HL-60/S4 treated with retinoic acid at 250 ng/mL for 4 days and 3 days (cell line): ENCODE measurements at regions not wholly inside any gene's neighbourhood (a gene's known extent, or its start where the extent isn't known, plus 50 kb on each side); places are given as distances from the start of the nearest gene placed in this dataset.

Experiments used
- in situ Hi-C: fragments of 300-500 bp; cut with MboI; formaldehyde crosslinking; loops from 2 replicates; pipeline ENCODE4 v1.7.0; 2022; ENCODE audit warnings: low sequenced_read_pairs

DNA sequence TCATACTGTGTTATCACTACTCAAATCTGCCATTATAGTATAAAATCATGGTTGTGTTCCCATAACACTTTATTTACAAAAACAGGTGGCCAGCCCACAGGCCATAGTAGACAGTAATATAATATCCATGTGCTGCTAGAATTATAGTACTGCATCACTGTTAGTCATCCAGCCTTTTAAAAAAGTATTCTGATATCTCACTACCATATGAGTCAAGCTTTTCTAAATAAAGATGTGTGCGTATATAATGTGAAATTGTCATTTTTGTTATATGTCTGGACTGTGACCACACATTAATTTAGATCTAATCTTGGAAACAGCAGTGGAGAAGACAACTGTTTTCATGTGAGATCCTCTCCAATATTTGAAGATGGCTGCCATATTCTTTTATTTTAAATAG lies 1049.1 kb upstream of the GOT2 start:
- in situ Hi-C loops: no loop called here

DNA sequence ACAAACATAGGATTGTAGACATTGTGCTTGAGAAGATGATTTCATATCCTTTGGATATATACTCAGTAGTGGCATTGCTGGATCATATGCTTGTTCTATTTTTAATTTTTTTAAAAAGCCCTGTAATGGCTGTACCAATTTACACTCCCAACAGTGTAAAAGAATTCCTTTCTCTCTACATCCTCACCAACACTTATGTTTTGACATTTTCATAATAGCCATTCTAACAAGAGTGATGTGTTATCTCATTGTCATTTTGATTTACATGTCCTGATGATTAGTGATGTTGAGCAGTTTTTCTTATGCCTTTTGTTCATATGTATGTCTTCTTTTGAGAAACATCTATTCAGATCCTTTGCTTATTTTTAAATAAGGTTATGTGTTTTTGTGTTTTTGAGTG lies 1039.2 kb upstream of the GOT2 start:
- in situ Hi-C loops: no loop called here

DNA sequence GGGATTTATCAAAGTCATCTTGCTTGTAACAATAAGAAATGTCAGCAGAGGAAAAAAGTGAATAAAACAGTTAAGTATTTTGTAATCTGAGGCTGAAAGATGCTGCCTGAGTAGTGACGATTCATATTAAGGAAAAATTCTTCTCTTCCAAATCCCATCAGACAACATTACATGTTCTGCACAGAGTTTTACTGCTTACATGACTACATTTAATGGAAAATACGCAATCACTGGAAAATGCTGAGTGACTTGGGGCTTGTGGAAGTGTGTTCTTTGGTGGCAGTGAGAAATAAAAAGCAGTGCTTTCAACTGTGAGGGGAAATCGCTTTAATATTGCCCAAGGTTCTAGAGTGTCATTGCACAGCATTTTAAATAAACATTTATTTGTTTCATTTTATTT lies 1025.2 kb upstream of the GOT2 start:
- in situ Hi-C loops: no loop called here

DNA sequence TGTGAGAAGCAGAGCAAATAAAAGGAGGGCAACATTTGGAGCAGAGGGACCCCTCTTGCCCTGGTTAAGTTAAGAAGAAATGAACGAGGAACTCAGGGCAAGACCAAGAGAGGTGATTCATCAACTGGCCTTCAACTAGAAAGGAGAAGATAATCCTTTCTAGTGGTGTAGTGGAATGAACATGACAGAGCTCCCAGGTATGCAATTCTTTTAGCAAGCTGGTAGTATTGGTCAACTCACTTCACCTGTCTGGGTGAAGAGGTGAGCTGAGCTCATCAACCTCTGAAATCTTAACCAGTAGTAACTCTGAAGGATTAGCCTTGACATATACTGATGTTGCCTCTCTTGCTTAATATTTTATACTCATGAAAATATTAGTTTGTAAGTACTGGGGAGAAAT lies 1024.7 kb upstream of the GOT2 start:
- in situ Hi-C loops: no loop called here

DNA sequence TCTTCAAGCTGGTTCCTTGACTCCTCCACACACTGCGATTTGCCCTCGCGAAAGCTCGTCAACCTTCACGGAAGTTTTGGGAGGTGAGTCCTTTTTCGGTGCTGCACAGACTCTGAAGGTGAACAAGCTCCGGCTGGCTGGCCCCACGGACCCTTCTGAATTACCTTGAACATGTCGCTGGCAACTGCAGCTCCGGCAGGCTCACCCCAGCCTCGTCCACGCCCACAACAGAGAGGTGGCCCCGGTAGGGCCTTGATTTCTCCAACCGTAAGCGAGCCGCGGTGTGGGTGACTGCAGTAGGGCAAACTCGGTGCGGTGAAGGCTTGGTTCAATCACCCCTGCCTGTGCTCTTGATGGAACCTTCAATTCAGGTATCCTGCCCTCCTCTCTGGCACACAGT lies 1020.7 kb upstream of the GOT2 start:
- in situ Hi-C loops: no loop called here

DNA sequence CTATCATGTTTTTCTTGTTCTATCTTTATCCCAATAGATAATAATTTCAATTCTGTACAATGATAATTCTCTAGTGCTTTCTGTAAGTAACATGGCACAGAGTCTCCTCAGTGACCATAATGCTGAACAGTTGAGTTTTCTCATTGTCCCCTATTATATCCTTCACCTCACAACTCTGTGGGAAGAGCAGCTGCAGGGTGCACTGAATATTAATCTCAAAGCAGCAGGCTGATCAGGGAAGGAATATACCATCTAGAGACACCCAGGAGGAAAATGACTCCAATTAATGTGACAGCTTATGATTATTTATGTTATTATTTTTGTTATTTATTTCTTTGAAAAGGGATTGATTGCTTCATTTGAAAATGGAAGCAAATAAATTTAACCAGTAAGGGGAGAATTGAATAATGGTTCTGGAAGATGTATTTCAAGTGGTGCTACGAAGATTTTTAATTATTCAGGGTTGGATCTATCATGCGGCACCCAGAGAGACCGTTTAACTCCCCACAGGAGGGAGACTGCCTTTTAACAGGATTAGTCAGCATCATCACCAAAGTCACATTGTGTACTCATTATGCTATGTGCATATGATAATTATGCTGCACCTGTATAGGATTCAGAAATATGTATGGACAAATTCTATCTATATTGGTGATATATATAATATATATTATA lies 1015.7 kb upstream of the GOT2 start:
- in situ Hi-C loops: no loop called here

DNA sequence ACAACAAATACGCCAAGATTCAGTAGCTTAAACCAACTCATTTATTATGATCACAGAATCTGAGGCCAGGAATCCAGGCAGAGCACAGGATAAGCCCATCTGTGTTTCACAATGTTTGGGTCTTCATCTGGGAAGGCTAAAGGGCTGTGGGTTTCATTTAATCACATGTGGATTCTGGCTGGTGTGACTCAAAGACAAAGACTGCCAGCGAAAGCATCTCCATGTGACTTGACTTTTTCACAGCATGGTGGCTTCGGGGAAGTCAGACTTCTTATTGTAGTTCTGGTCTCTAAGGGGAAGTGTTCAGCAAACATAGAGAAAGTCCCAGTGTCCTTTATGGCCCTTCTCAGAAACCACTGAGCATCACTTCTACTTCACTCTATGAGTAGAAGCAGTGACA lies 1014.4 kb upstream of the GOT2 start:
- in situ Hi-C loops: no loop called here

DNA sequence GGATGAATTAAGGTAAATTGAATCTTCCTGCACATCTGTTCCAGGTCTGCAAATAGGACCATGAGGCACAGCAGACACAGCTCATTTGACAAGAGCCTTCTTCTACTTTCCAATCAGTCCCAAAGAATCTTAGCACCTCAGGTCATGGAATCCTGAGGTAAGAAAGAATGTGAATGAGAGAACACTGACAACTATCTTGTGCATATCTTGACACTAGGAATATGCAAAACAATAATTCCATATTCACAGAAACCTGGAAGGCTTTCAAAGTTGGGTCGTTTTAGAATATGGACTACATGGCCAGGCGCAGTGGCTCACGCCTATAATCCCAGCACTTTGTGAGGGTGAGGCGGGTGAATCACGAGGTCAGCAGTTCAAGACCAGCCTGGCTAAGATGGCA lies 1009.4 kb upstream of the GOT2 start:
- in situ Hi-C loops: no loop called here

DNA sequence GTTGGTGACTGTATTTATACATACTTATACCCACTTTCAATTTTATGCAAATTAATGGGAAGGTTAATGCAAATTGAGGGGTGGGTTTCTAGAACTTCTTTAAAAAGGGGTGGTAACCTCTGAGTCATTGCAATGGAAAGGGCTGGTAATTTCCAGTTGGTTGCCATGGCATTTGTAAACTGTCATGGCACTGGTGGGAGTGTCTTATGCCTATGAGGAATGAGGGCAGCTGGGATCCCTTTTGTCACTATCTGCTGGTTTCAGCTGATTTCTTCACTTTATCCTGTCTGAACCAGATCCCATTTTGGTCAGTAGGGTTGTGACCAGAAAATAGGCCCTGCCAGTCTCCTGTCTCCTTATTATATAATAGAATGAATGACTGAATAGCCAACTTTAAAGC lies 1006.7 kb upstream of the GOT2 start:
- in situ Hi-C loops: no loop called here

DNA sequence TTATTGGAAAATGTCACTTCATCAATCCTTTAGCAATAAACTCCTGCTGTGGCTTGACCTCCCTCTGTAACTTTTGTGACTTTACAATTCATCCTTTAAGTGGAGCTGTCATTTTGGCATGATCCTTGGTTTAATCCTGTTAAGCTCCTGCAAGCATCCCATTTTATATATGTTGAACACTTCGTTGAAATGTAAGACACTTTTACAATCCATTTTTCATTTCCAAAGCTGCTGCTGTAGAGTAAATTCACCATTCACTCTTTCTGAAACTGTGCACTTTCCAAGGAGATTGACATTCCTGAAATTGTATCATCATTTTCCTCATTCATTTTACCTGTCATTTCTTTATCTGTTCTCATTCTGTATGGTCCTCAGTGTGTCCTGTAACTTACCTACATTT lies 1003.2 kb upstream of the GOT2 start:
- in situ Hi-C loops: no loop called here

DNA sequence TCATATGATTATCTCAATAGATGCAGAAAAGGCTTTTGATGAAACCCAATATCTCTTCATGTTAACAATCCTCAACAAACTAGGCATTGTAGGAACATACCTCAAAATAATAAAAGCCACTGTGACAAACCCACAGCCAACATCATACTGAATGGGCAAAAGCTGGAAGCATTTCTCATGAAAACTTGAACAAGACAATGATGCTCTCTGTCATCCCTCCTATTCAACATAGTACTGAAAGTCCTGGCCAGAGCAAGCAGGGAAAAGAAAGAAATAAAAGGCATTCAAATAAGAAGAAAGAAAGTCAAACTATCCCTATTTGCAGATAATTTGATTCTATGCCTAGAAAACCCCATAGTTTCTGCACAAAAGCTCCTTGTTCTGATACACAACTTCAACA lies 999.2 kb upstream of the GOT2 start:
- in situ Hi-C loops: no loop called here

DNA sequence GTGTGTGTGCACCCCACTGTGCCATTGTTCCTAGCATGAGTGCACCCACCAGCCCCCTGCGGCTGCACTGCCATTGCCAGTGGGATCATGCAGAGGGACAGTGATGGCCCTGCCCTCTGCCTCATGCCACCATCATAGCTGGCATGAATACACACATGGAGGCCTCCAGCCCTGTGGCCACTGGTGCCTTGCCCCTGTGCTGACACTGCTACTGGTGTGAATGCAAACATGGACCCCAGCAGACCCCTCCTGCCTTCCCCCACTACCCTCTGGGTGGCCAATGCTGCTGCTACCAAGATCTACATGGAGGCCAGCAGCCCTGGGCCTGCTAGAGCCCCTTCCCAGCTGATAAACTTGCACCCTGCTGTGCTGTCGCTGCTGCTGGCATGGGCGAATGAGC lies 995.5 kb upstream of the GOT2 start:
- in situ Hi-C loops: no loop called here

DNA sequence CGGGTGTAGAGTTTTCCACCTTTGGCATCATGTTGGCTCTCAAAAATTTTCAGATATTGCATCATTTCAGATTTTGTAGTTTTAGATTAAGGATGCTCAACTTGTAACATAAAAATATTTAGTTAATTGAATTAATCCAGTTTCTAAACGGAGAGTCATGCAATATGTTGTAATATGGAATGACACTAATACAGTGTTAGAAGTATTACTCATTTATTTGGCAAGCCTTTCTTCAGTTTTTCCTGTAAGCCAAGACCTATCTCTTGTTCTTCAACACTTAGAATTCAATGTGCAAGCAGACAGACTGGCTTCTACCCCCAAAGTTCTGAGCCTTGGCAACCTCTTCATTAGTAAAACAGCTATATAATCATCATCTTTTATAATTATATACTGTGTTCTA lies 985.0 kb upstream of the GOT2 start:
- in situ Hi-C loops: no loop called here

DNA sequence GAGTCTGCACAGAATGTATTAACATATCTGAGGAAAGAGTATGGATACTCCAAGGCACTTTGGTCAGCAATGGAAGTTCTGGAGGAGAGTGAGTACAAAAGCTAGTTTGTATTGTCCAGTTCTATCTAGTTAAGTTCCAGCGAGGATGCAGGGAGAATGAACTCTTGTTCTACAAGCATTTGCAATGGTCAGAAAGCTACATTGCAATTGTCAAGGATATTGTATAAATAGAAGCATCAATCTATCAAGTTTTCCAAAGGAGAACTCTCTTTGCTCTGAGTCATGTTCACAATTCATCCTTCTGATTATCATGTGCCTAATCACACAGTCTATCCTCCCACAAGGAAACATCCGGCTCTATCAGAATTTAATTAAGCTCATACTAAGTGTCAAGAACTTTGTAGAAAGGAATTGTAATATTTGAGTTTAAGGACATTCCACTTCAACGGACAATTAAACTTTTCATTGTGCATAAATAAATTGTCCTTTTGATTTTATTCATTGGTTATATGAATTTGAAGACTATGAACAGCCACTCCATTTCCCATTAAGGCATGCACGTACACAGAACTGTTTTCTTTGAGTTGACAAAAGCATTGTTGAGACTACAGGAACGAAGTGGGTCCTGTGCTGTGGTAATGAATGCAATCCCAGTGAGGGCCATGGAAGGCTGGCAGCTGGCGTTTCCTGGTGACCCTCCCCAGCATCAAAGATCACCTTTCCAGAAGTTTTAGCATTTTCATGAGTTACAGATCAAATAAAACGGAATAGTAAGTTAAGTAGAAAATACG lies 973.5 kb upstream of the GOT2 start:
- in situ Hi-C loops: no loop called here

DNA sequence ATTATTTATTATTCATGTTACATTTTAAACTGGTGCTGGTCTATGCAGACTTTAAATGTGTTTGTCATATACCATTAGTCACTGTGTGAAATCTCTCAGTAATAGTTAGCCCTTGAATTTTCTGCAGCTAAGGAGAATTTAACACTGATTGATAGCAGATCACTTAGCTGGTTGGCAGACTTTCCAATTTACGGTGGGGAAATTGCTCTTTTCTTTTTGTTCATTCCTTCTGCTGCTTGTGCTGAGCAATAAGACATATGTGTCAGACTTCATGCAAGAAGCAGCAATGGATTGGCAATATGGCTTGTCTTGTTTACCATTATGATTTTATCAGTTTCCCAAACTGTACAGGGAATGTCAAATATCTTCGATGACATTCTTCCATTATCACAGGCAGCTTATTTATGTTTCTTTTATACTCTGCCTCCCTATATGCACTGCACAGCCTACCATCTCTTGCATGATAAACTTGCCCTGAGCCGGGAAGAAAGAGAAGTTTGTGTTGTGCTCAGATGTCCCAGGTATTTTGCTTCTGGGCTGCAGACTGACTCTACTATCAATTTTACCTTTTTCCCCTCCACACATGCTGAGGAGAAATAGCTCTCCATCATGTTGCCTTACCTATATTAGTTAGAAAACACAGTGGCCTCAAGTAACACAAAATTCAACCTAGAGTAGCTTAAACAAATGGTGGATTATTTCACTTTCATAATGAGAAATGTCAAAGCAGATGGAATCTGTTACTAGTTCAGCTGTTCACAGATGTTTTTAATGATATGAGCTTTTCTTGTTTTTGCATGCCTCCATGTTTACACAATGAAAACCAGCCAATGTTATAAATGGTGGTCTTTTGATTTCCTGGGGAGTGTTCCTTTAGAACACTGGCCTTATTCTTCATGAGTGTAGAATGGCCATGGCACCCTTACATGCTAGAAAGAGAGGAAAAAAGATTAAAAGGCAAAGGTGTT lies 968.1 kb upstream of the GOT2 start:
- in situ Hi-C loops: no loop called here

DNA sequence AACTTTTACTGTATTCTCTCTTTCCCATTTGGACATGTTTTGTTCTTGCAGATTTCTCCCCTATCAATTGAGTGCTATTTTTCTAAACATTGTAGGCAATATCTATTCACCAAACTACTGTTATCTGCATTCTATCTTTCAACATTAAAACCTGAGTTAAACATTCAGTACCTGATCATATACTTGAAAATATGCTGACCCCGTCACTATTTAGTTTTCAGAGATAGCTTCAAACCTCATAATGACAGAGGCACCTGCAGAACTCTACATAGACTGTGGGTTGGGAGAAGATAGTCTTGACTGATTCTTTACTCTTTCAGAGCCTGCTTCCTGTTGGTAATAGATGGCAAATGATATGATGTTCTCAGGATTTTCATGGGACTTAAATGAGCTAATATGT lies 965.7 kb upstream of the GOT2 start:
- in situ Hi-C loops: no loop called here

DNA sequence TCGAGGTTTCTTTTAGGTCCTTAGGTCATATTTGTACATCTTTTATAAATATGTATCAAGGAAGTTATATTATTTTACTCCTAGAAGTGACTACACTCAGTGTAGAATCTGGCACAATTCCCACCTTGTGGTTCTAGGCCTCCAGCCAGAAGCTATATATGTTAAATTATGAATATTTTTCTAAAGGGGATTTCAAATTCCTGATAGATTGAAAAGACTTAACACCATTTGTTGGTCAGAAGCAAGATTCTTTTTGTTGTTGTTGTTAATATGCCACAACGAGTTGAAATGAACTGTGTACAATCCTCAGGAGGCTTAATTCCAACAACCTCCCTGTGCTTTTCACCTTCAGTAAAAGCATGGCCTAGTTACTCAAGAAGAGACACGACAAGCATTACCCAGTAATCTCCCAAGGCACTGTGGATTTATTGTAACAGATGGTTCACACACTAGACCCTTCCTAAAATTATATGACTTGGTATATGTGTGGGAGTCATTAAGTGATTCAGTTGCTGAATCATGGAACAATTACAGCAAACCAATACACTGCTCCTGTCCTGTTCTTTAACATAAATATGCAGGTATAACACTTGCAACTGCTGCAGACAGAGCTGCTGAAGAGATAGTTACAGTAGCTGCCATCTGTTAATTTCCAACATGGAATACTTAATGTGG lies 964.4 kb upstream of the GOT2 start:
- in situ Hi-C loops: no loop called here

DNA sequence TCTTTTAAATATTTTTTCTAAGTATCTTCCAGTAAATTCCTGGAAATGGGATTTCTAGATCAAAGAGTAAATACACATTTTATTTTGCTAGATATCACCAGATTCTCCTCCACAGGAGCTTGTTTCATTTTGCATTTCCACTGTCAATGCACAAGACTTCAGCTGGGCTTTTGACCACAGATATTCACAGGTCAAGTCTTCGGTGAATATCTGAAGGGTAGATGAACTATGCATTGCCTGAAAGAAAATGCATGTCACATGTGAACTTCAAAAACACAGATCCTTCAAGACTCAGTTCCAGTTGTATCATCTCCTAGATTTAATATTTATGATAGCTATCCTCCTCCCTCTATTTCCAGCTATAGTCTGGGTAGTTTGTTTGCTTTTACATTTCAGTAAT lies 963.6 kb upstream of the GOT2 start:
- in situ Hi-C loops: no loop called here

DNA sequence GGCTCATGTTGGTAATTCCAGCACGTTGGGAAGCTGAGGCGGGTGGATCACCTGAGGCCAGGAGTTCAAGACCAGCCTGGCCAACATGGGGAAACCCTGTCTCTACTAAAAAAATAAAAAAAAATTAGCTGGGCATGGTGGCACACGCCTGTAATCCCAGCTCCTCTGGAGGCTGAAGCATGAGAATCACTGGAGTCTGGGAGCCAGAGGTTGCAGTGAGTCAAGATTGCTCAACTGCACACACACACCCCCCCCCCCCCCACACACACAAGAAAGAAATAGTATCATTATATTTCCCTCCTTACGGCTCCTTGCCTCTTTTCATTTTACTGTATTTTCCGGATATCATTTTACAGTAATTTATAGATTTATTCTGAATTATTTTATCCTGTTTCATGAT lies 963.1 kb upstream of the GOT2 start:
- in situ Hi-C loops: no loop called here

DNA sequence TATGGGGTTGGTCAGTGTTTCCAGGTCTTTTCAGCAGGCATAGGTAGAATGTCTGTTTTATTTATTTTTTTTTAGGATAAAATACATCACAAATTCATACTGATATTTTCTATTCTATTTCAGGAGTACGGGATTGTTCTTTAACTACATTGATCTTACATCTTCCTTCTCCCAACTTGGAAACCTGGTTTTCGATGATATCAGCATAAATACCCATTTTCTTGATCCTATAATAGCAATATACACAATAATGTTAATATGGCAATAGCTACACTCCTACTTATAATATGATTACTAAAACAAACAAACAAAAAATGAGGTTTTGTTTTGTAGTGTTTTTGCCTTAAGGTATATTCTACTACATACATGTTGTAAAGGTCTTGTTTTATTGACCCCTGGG lies 962.4 kb upstream of the GOT2 start:
- in situ Hi-C loops: no loop called here

DNA sequence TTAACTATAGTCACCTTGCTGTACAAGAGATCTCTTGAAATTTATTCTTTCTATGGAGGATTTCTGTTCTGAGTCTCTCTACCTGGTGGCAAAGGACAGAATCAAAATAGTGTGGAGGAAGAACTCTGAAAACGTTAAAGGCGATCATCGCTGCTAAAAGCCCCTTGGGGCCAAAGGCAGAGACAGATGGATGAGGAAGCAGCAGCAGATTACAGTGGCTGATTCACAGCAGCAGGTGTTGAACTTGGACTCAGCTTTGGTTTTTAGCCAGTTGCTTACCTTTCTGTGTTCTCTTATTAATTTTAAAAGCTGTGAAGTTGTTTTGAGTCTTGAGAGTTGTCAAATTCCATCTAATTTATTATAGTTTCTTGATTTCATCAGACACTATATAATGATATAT lies 956.1 kb upstream of the GOT2 start:
- in situ Hi-C loops: no loop called here
